ENCODE measurements at regions not wholly inside any gene's neighbourhood (a gene's known extent, or its start where the extent isn't known, plus 50 kb on each side); places are given as distances from the start of the nearest gene placed in this dataset.

- peaks cover 2% of the 10 kb centered on the region for H3K27me3 Mint-ChIP-seq
- peaks cover 1% of the 10 kb centered on the region for H3K36me3 Mint-ChIP-seq (ENCODE audit: insufficient read depth)
- peak overlapping the region; percentile 21 for H3K27ac Mint-ChIP-seq
- peaks cover 3% of the 10 kb centered on the region for H3K9me3 Mint-ChIP-seq (ENCODE audit: low read depth)
- no peak for DNase-seq (ENCODE audit: low spot score, unreplicated experiment)
- peaks cover 16% of the 10 kb centered on the region for H3K4me1 Mint-ChIP-seq (ENCODE audit: low read depth)
- TF ChIP-seq CTCF (IDR thresholded peaks at IDR 0.05; ENCODE audit: unreplicated experiment) = no peak
- no peak overlapping the region for H3K4me3 Mint-ChIP-seq (ENCODE audit: low read depth)
Observed at GRCh38 chr2:121868652-121869051, 113.2 kb downstream of the TSN start.

GRCh38 chr2:121869363-121869762 lies 113.9 kb downstream of the TSN start:
- DNase-seq (ENCODE audit: low spot score, unreplicated experiment) = no peak
- no peak for TF ChIP-seq CTCF (IDR thresholded peaks at IDR 0.05; ENCODE audit: unreplicated experiment)
- H3K27me3 Mint-ChIP-seq = peaks cover 2% of the 10 kb centered on the region
- no peaks in the 10 kb centered on the region for H3K9me3 Mint-ChIP-seq (ENCODE audit: low read depth)
- H3K4me1 Mint-ChIP-seq (ENCODE audit: low read depth) = peaks cover 16% of the 10 kb centered on the region
- H3K4me3 Mint-ChIP-seq (ENCODE audit: low read depth) = no peak overlapping the region
- H3K36me3 Mint-ChIP-seq (ENCODE audit: insufficient read depth) = no peaks in the 10 kb centered on the region
- H3K27ac Mint-ChIP-seq = no peak overlapping the region

GRCh38 chr2:121869873-121870272 lies 114.4 kb downstream of the TSN start:
- peaks cover 17% of the 10 kb centered on the region for H3K4me1 Mint-ChIP-seq (ENCODE audit: low read depth)
- H3K4me3 Mint-ChIP-seq (ENCODE audit: low read depth) = no peak overlapping the region
- no peak for DNase-seq (ENCODE audit: low spot score, unreplicated experiment)
- no peaks in the 10 kb centered on the region for H3K9me3 Mint-ChIP-seq (ENCODE audit: low read depth)
- peaks cover 2% of the 10 kb centered on the region for H3K27me3 Mint-ChIP-seq
- no peaks in the 10 kb centered on the region for H3K36me3 Mint-ChIP-seq (ENCODE audit: insufficient read depth)
- no peak for TF ChIP-seq CTCF (IDR thresholded peaks at IDR 0.05; ENCODE audit: unreplicated experiment)
- no peak overlapping the region for H3K27ac Mint-ChIP-seq

- no peak overlapping the region for H3K27ac Mint-ChIP-seq
- peaks cover 17% of the 10 kb centered on the region for H3K4me1 Mint-ChIP-seq (ENCODE audit: low read depth)
- peaks cover 6% of the 10 kb centered on the region for H3K27me3 Mint-ChIP-seq
- TF ChIP-seq CTCF (IDR thresholded peaks at IDR 0.05; ENCODE audit: unreplicated experiment) = no peak
- no peak for DNase-seq (ENCODE audit: low spot score, unreplicated experiment)
- no peak overlapping the region for H3K4me3 Mint-ChIP-seq (ENCODE audit: low read depth)
- no peaks in the 10 kb centered on the region for H3K36me3 Mint-ChIP-seq (ENCODE audit: insufficient read depth)
- no peaks in the 10 kb centered on the region for H3K9me3 Mint-ChIP-seq (ENCODE audit: low read depth)
Observed at GRCh38 chr2:121872651-121873050, 117.2 kb downstream of the TSN start.

- Mint-ChIP-seq H3K27ac (no peak overlapping the region), H3K27me3 (peaks cover 6% of the 10 kb centered on the region), H3K4me3 (ENCODE audit: low read depth) (no peak overlapping the region), H3K36me3 (ENCODE audit: insufficient read depth) (no peaks in the 10 kb centered on the region), H3K9me3 (ENCODE audit: low read depth) (peaks cover 7% of the 10 kb centered on the region), H3K4me1 (ENCODE audit: low read depth) (peaks cover 11% of the 10 kb centered on the region)
- no peak for DNase-seq (ENCODE audit: low spot score, unreplicated experiment)
- no peak for TF ChIP-seq CTCF (IDR thresholded peaks at IDR 0.05; ENCODE audit: unreplicated experiment)
Observed at GRCh38 chr2:121873864-121874263, 118.4 kb downstream of the TSN start.
